ENCODE measurements at regions not wholly inside any gene's neighbourhood (a gene's known extent, or its start where the extent isn't known, plus 50 kb on each side); places are given as distances from the start of the nearest gene placed in this dataset.
A peak's percentile ranks its signal among the peaks of the same experiment; 100 is the strongest.

- no peak for TF ChIP-seq CTCF (IDR thresholded peaks at IDR 0.05; ENCODE audit: borderline replicate concordance, insufficient read depth, low read depth, low read length)
- no peak overlapping the region for H3K4me3 ChIP-seq (ENCODE audit: low read depth, low read length)
Measured at GRCh38 chr7:81492910-81493309, 276.9 kb downstream of the HGF start.

DNA sequence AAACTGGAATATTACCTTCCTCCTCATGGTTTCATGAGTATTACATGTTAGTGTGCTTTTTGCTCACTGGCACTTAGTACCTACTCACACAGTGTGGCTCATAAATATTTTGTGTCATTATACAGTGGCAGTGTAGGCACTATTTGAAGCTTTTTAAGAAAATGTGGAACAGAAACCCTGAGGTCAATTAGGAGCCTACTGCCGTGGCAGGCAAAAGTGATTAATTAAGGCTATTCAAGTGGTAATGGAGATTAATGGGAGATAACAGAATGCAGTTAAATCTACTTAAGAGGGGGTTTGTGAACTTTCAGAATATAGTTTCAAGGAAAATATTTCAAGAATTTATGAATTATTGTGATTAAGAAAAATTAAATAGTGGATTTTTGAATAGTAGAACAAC lies 277.6 kb downstream of the HGF start:
- no peak overlapping the region for H3K4me3 ChIP-seq (ENCODE audit: low read depth, low read length)
- TF ChIP-seq CTCF (IDR thresholded peaks at IDR 0.05; ENCODE audit: borderline replicate concordance, insufficient read depth, low read depth, low read length), result no peak

GRCh38 chr7:81491573-81491972 lies 278.3 kb downstream of the HGF start:
- no peak for TF ChIP-seq CTCF (IDR thresholded peaks at IDR 0.05; ENCODE audit: borderline replicate concordance, insufficient read depth, low read depth, low read length)
- no peak overlapping the region for H3K4me3 ChIP-seq (ENCODE audit: low read depth, low read length)

DNA sequence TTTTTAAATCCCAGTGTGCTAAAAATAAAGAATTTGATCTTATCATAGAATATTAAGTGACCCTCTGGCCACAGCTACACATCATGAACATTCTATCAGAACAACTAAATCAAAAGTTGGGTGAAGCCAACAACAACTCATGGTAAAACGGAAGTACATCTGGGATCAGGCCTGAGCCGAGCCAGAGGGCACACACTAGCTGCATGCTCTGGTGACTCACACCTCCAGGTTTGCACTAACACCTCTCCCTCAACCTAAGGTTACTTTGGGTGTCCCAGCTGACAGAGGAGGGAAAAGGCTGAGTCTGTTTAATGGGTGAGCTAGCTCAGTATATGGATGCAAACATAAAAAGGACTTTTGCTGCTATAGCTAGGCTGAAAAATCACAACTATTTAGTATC lies 281.6 kb downstream of the HGF start:
- H3K4me3 ChIP-seq (ENCODE audit: low read depth, low read length), result no peak overlapping the region
- TF ChIP-seq CTCF (IDR thresholded peaks at IDR 0.05; ENCODE audit: borderline replicate concordance, insufficient read depth, low read depth, low read length), result no peak

- no peak for TF ChIP-seq CTCF (IDR thresholded peaks at IDR 0.05; ENCODE audit: borderline replicate concordance, insufficient read depth, low read depth, low read length)
- no peak overlapping the region for H3K4me3 ChIP-seq (ENCODE audit: low read depth, low read length)
Measured at GRCh38 chr7:81487516-81487915, 282.3 kb downstream of the HGF start.

DNA sequence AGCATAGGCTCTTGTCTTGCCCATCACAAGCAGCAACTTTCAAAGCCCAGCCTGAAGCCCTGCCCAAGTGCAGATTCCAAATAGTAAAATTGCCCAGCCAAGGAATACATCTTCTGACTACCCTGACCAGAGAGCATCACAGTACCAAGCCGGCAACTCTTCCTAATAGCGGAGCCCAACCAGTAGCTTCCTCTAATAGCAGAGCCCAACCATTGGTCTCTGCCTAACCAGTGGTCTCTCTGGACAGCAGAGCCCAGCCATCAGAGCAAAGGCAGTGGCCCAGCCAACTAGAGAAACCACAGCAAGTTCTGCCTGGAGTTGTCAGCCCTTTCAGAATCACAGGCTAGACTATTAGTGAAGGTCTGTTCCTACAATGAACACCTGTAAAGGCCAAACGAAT lies 285.6 kb downstream of the HGF start:
- no peak overlapping the region for H3K4me3 ChIP-seq (ENCODE audit: low read depth, low read length)
- TF ChIP-seq CTCF (IDR thresholded peaks at IDR 0.05; ENCODE audit: borderline replicate concordance, insufficient read depth, low read depth, low read length), result no peak

DNA sequence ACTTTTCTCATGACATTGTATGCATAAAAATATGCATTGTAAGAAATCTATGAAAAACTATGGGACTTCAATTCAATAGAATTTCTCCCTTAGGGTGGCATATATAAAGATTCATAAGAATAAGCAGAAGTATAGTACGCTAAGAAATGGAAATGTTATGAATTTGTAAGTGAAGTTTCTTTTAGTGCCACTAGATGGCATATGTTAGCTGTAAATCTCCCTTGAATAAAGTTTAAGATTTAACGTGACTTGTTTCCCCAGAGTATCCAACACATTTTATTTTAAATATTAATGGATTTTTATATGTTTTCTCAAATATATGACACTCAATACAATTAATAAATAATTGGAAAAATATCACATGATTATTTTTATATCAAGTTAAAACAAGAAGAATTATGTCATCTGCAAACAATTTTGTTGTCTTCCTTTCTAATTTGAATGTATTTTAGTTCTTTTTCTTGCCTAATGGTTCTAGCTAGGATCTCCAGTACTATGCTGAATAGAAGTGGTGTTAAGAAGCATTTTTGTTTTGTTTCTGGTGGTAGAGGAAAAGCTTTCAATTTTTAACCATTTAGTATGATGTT lies 287.2 kb downstream of the HGF start:
- H3K4me3 ChIP-seq (ENCODE audit: low read depth, low read length), result no peak overlapping the region
- TF ChIP-seq CTCF (IDR thresholded peaks at IDR 0.05; ENCODE audit: borderline replicate concordance, insufficient read depth, low read depth, low read length), result peak; percentile 29; the same call in 1 of the 2 replicates

Measured in GM12875 (cell line).